KG1 (cell line): ENCODE measurements at regions not wholly inside any gene's neighbourhood (a gene's known extent, or its start where the extent isn't known, plus 50 kb on each side); places are given as distances from the start of the nearest gene placed in this dataset.
"Not testable (repeated sequence)": the region's sequence is repeated elsewhere in the genome, so short reads cannot be mapped to it uniquely, and the experiment has no call there.

ENCODE experiments used
- DNase-seq: peaks from one replicate; lab custom pipeline; 2025; lab: John Stamatoyannopoulos, UW

GRCh38 chr6:99802396-99803031 lies 191.5 kb downstream of the MCHR2 start:
- DNase-seq = no peak

- DNase-seq = no peak
Observed at GRCh38 chr6:99808992-99809391, 185.0 kb downstream of the MCHR2 start.

- DNase-seq = no peak
Observed at GRCh38 chr6:99810295-99810694, 183.7 kb downstream of the MCHR2 start.

- DNase-seq = no peak
Observed at GRCh38 chr6:99810942-99811620, 182.9 kb downstream of the MCHR2 start.

- no peak for DNase-seq
Observed at GRCh38 chr6:99811636-99812035, 182.4 kb downstream of the MCHR2 start.

GRCh38 chr6:99813565-99813964 lies 180.5 kb downstream of the MCHR2 start:
- no peak for DNase-seq

- no peak for DNase-seq
Observed at GRCh38 chr6:99814230-99814928, 179.6 kb downstream of the MCHR2 start.

GRCh38 chr6:99816795-99817194 lies 177.2 kb downstream of the MCHR2 start:
- no peak for DNase-seq

GRCh38 chr6:99818161-99818560 lies 175.9 kb downstream of the MCHR2 start:
- DNase-seq = no peak

GRCh38 chr6:99819853-99820252 lies 174.2 kb downstream of the MCHR2 start:
- no peak for DNase-seq

- DNase-seq = no peak
Observed at GRCh38 chr6:99821164-99821563, 172.9 kb downstream of the MCHR2 start.

- no peak for DNase-seq
Observed at GRCh38 chr6:99822741-99823512, 171.1 kb downstream of the MCHR2 start.

- not testable (repeated sequence) for DNase-seq
Observed at GRCh38 chr6:99823513-99824235, 170.3 kb downstream of the MCHR2 start.

GRCh38 chr6:99833034-99833433 lies 161.0 kb downstream of the MCHR2 start:
- DNase-seq = no peak

- no peak for DNase-seq
Observed at GRCh38 chr6:99836471-99836870, 157.6 kb downstream of the MCHR2 start.

GRCh38 chr6:99838607-99839006 lies 155.4 kb downstream of the MCHR2 start:
- DNase-seq = no peak

GRCh38 chr6:99841297-99841696 lies 152.7 kb downstream of the MCHR2 start:
- DNase-seq = no peak

GRCh38 chr6:99846006-99846405 lies 148.0 kb downstream of the MCHR2 start:
- no peak for DNase-seq

GRCh38 chr6:99850841-99851240 lies 143.2 kb downstream of the MCHR2 start:
- no peak for DNase-seq

GRCh38 chr6:99852031-99852430 lies 142.0 kb downstream of the MCHR2 start:
- no peak for DNase-seq

- DNase-seq = no peak
Observed at GRCh38 chr6:99867026-99867425, 127.0 kb downstream of the MCHR2 start.
